ENCODE measurements at regions not wholly inside any gene's neighbourhood (a gene's known extent, or its start where the extent isn't known, plus 50 kb on each side); places are given as distances from the start of the nearest gene placed in this dataset.
"Not testable (repeated sequence)": the region's sequence is repeated elsewhere in the genome, so short reads cannot be mapped to it uniquely, and the experiment has no call there.

- no peaks in the 10 kb centered on the region for H3K27me3 ChIP-seq (ENCODE audit: insufficient read depth, low read length, poor library complexity)
- no peak overlapping the region for H3K4me2 ChIP-seq (ENCODE audit: insufficient read depth, low read length)
- no peak overlapping the region for H3K4me3 ChIP-seq (ENCODE audit: low read depth in 1 of 2, low read length in 2 of 2)
- H3K36me3 ChIP-seq (ENCODE audit: insufficient read depth, low read length): no peaks in the 10 kb centered on the region
- ATAC-seq (ENCODE audit: insufficient read depth, low read depth) (no peak), DNase-seq (no peak)
- H3K9me3 ChIP-seq (ENCODE audit: insufficient read depth, low read length, severe bottlenecking): peaks cover 8% of the 10 kb centered on the region
- TF ChIP-seq EZH2 (IDR thresholded peaks at IDR 0.05; ENCODE audit: borderline replicate concordance, low read depth, low read length, severe bottlenecking) (no peak), CTCF (IDR thresholded peaks at IDR 0.05; ENCODE audit: borderline replicate concordance, extremely low read depth, low read length, poor library complexity, severe bottlenecking) (no peak)
- no peaks in the 10 kb centered on the region for H3K79me2 ChIP-seq (ENCODE audit: insufficient read depth, low read length)
- H3K27ac ChIP-seq (ENCODE audit: low read length): no peak overlapping the region
- H3K4me1 ChIP-seq (ENCODE audit: insufficient read depth, low read length): no peaks in the 10 kb centered on the region
- no peak overlapping the region for H2AFZ ChIP-seq (ENCODE audit: low read depth, low read length)
- H3K9ac ChIP-seq (ENCODE audit: low read depth, low read length): no peak overlapping the region
- no peaks in the 10 kb centered on the region for H4K20me1 ChIP-seq (ENCODE audit: insufficient read depth, low read length)
Measured at GRCh38 chr7:24164401-24164800, 119.6 kb upstream of the NPY start.

GRCh38 chr7:24169077-24169624 is 114.8 kb upstream of the NPY start:
- no peaks in the 10 kb centered on the region for H3K4me1 ChIP-seq (ENCODE audit: insufficient read depth, low read length)
- ATAC-seq (ENCODE audit: insufficient read depth, low read depth) (no peak), DNase-seq (no peak)
- H3K79me2 ChIP-seq (ENCODE audit: insufficient read depth, low read length): no peaks in the 10 kb centered on the region
- H3K4me3 ChIP-seq (ENCODE audit: low read depth in 1 of 2, low read length in 2 of 2): no peak overlapping the region
- TF ChIP-seq EZH2 (IDR thresholded peaks at IDR 0.05; ENCODE audit: borderline replicate concordance, low read depth, low read length, severe bottlenecking): no peak
- TF ChIP-seq CTCF (IDR thresholded peaks at IDR 0.05; ENCODE audit: borderline replicate concordance, extremely low read depth, low read length, poor library complexity, severe bottlenecking): no peak
- H3K27ac ChIP-seq (ENCODE audit: low read length): no peak overlapping the region
- peaks cover 8% of the 10 kb centered on the region for H3K9me3 ChIP-seq (ENCODE audit: insufficient read depth, low read length, severe bottlenecking)
- no peak overlapping the region for H3K4me2 ChIP-seq (ENCODE audit: insufficient read depth, low read length)
- H2AFZ ChIP-seq (ENCODE audit: low read depth, low read length): no peak overlapping the region
- no peaks in the 10 kb centered on the region for H3K27me3 ChIP-seq (ENCODE audit: insufficient read depth, low read length, poor library complexity)
- no peaks in the 10 kb centered on the region for H3K36me3 ChIP-seq (ENCODE audit: insufficient read depth, low read length)
- no peaks in the 10 kb centered on the region for H4K20me1 ChIP-seq (ENCODE audit: insufficient read depth, low read length)
- no peak overlapping the region for H3K9ac ChIP-seq (ENCODE audit: low read depth, low read length)

- ATAC-seq (ENCODE audit: insufficient read depth, low read depth); H3K4me2 ChIP-seq (ENCODE audit: insufficient read depth, low read length); H3K4me3 ChIP-seq (ENCODE audit: low read depth in 1 of 2, low read length in 2 of 2); H3K4me1 ChIP-seq (ENCODE audit: insufficient read depth, low read length); H3K36me3 ChIP-seq (ENCODE audit: insufficient read depth, low read length); DNase-seq; H2AFZ ChIP-seq (ENCODE audit: low read depth, low read length); H3K27ac ChIP-seq (ENCODE audit: low read length); H3K9me3 ChIP-seq (ENCODE audit: insufficient read depth, low read length, severe bottlenecking); H3K27me3 ChIP-seq (ENCODE audit: insufficient read depth, low read length, poor library complexity); H3K9ac ChIP-seq (ENCODE audit: low read depth, low read length); H3K79me2 ChIP-seq (ENCODE audit: insufficient read depth, low read length); H4K20me1 ChIP-seq (ENCODE audit: insufficient read depth, low read length): not testable (repeated sequence)
Measured at GRCh38 chr7:24171951-24172350, 112.0 kb upstream of the NPY start.

- Histone ChIP-seq H3K36me3 (ENCODE audit: insufficient read depth, low read length) (no peaks in the 10 kb centered on the region), H3K4me1 (ENCODE audit: insufficient read depth, low read length) (no peaks in the 10 kb centered on the region), H3K9ac (ENCODE audit: low read depth, low read length) (no peak overlapping the region), H3K27ac (ENCODE audit: low read length) (no peak overlapping the region), H4K20me1 (ENCODE audit: insufficient read depth, low read length) (no peaks in the 10 kb centered on the region), H3K4me3 (ENCODE audit: low read depth in 1 of 2, low read length in 2 of 2) (no peak overlapping the region), H3K79me2 (ENCODE audit: insufficient read depth, low read length) (no peaks in the 10 kb centered on the region), H3K27me3 (ENCODE audit: insufficient read depth, low read length, poor library complexity) (no peaks in the 10 kb centered on the region), H3K4me2 (ENCODE audit: insufficient read depth, low read length) (no peak overlapping the region), H2AFZ (ENCODE audit: low read depth, low read length) (no peak overlapping the region), H3K9me3 (ENCODE audit: insufficient read depth, low read length, severe bottlenecking) (no peaks in the 10 kb centered on the region)
- no peak for TF ChIP-seq EZH2 (IDR thresholded peaks at IDR 0.05; ENCODE audit: borderline replicate concordance, low read depth, low read length, severe bottlenecking)
- no peak for TF ChIP-seq CTCF (IDR thresholded peaks at IDR 0.05; ENCODE audit: borderline replicate concordance, extremely low read depth, low read length, poor library complexity, severe bottlenecking)
- DNase-seq (no peak), ATAC-seq (ENCODE audit: insufficient read depth, low read depth) (no peak)
Measured at GRCh38 chr7:24172856-24173255, 111.1 kb upstream of the NPY start.

Data from DND-41 (cell line).